ENCODE measurements at regions not wholly inside any gene's neighbourhood (a gene's known extent, or its start where the extent isn't known, plus 50 kb on each side); places are given as distances from the start of the nearest gene placed in this dataset.

DNA sequence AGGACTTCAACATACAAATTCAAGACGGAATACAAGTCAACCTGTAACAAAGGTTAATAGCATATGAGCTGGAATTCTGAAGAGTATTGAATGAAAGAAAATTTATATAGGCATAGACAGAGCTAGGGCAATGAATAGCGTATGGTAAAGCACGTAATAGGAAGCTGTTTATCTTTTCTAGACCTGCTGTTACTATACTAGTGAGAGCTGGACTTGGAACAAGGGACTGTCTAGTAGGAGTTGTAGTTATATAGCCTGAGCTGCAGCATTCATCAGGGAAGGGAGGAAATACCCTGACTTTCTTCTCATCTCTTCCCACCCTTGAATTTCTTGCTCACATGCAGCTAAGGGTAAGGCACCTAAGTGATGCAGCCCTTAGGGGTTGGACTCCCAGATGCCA lies 67.5 kb upstream of the PRLR start:
- Histone ChIP-seq H3K4me3 (ENCODE audit: insufficient read depth, low read depth, low read length, poor library complexity, severe bottlenecking) (no peak overlapping the region), H3K36me3 (ENCODE audit: control insufficient read depth, insufficient read depth, low read length) (no peaks in the 10 kb centered on the region), H3K4me1 (ENCODE audit: control insufficient read depth, insufficient read depth, low read length, poor library complexity, severe bottlenecking) (no peaks in the 10 kb centered on the region), H3K9me3 (ENCODE audit: control insufficient read depth, low read length) (no peaks in the 10 kb centered on the region), H3K27ac (ENCODE audit: insufficient read depth, low read length, poor library complexity, severe bottlenecking) (no peak overlapping the region), H3K27me3 (replicated peaks; ENCODE audit: control insufficient read depth, insufficient read depth, low read length, poor library complexity, severe bottlenecking) (no peaks in the 10 kb centered on the region)
- DNase-seq = no peak

DNA sequence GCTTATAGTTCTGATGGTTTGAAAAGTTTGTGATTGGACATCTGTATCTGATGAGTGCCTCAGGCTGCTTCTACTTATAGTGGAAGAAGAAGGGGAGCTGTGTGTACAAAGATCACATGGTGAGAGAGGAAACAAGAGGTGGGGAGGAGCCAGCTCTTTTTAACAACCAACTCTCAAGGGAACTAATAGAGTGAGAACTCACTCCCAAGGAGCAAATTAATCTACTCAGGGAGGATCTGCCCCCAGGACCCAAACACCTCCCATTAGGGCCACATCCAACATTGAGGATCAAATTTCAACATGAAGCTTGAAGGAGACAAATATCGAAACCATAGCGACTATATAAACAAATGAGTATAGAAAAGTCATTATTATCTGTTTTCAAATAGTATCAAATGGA lies 64.7 kb upstream of the PRLR start:
- H3K36me3 ChIP-seq (ENCODE audit: control insufficient read depth, insufficient read depth, low read length) = no peaks in the 10 kb centered on the region
- no peak overlapping the region for H3K4me3 ChIP-seq (ENCODE audit: insufficient read depth, low read depth, low read length, poor library complexity, severe bottlenecking)
- no peaks in the 10 kb centered on the region for H3K27me3 ChIP-seq (replicated peaks; ENCODE audit: control insufficient read depth, insufficient read depth, low read length, poor library complexity, severe bottlenecking)
- H3K27ac ChIP-seq (ENCODE audit: insufficient read depth, low read length, poor library complexity, severe bottlenecking) = no peak overlapping the region
- no peaks in the 10 kb centered on the region for H3K9me3 ChIP-seq (ENCODE audit: control insufficient read depth, low read length)
- DNase-seq = no peak
- H3K4me1 ChIP-seq (ENCODE audit: control insufficient read depth, insufficient read depth, low read length, poor library complexity, severe bottlenecking) = no peaks in the 10 kb centered on the region

DNA sequence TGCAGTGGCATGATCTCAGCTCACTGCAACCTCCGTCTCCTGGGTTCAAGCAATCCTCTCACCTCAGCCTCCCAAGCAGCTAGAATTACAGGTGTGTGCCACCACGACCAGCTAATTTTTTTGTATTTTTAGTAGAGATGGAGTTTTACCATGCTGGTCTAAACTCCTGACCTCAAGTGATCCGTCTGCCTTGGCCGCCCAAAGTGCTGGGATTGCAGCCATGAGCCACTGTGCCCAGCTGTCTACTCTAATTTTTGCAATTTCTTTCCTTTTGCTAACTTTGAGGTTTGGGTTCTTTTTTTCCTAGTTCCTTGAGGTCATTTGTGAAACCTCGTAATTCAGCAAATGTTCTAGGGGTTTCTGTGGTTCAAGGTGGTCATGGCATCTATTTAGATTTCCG lies 63.7 kb upstream of the PRLR start:
- Histone ChIP-seq H3K4me1 (ENCODE audit: control insufficient read depth, insufficient read depth, low read length, poor library complexity, severe bottlenecking) (no peaks in the 10 kb centered on the region), H3K27me3 (replicated peaks; ENCODE audit: control insufficient read depth, insufficient read depth, low read length, poor library complexity, severe bottlenecking) (no peaks in the 10 kb centered on the region), H3K36me3 (ENCODE audit: control insufficient read depth, insufficient read depth, low read length) (no peaks in the 10 kb centered on the region), H3K9me3 (ENCODE audit: control insufficient read depth, low read length) (no peaks in the 10 kb centered on the region), H3K4me3 (ENCODE audit: insufficient read depth, low read depth, low read length, poor library complexity, severe bottlenecking) (no peak overlapping the region), H3K27ac (ENCODE audit: insufficient read depth, low read length, poor library complexity, severe bottlenecking) (no peak overlapping the region)
- DNase-seq = no peak

- Histone ChIP-seq H3K4me3 (ENCODE audit: insufficient read depth, low read depth, low read length, poor library complexity, severe bottlenecking) (no peak overlapping the region), H3K4me1 (ENCODE audit: control insufficient read depth, insufficient read depth, low read length, poor library complexity, severe bottlenecking) (no peaks in the 10 kb centered on the region), H3K36me3 (ENCODE audit: control insufficient read depth, insufficient read depth, low read length) (no peaks in the 10 kb centered on the region), H3K27ac (ENCODE audit: insufficient read depth, low read length, poor library complexity, severe bottlenecking) (no peak overlapping the region), H3K9me3 (ENCODE audit: control insufficient read depth, low read length) (no peaks in the 10 kb centered on the region), H3K27me3 (replicated peaks; ENCODE audit: control insufficient read depth, insufficient read depth, low read length, poor library complexity, severe bottlenecking) (no peaks in the 10 kb centered on the region)
- no peak for DNase-seq
These were observed 55.1 kb upstream of the PRLR start for GRCh38 chr5:35285435-35285834.

DNA sequence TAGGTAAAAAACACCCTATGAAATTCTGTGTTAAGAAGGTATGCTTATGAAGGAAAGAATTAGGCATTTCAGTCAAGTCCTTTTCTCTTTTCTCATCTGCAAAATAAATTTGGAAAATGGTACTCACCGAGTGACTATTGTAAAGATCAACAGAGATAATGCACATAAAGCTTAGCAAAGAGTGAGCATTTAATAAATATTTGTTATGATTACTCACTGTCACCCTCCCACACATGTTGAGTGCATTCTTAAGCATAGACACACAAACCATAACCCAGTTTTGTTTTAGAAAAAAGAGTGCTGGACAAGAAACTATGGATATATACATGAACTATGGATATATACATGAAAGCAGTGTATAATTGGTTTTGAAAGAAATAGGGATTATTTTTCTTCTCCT lies 54.7 kb upstream of the PRLR start:
- H3K9me3 ChIP-seq (ENCODE audit: control insufficient read depth, low read length) = no peaks in the 10 kb centered on the region
- no peak for DNase-seq
- H3K36me3 ChIP-seq (ENCODE audit: control insufficient read depth, insufficient read depth, low read length) = no peaks in the 10 kb centered on the region
- H3K27me3 ChIP-seq (replicated peaks; ENCODE audit: control insufficient read depth, insufficient read depth, low read length, poor library complexity, severe bottlenecking) = no peaks in the 10 kb centered on the region
- no peaks in the 10 kb centered on the region for H3K4me1 ChIP-seq (ENCODE audit: control insufficient read depth, insufficient read depth, low read length, poor library complexity, severe bottlenecking)
- no peak overlapping the region for H3K4me3 ChIP-seq (ENCODE audit: insufficient read depth, low read depth, low read length, poor library complexity, severe bottlenecking)
- H3K27ac ChIP-seq (ENCODE audit: insufficient read depth, low read length, poor library complexity, severe bottlenecking) = no peak overlapping the region

DNA sequence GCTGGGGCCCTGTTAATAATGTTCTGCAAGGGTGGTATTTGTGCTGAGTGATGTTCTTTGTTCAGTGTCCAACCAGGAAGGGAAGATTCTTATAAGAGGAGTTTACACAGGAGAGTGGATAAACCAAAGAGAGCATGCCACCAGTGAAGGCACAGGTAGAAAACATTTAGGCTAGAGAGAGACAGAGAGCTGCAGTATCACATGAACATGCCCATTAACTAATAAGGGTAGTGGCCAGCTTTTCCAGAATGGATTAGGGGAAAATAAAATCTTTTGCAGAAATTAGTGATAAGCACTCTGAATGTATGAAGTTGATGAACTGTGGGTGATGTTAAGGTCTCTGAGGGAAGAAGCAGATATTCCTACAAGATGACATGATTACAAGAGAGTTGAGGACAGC lies 54.1 kb upstream of the PRLR start:
- DNase-seq = no peak
- Histone ChIP-seq H3K27ac (ENCODE audit: insufficient read depth, low read length, poor library complexity, severe bottlenecking) (no peak overlapping the region), H3K27me3 (replicated peaks; ENCODE audit: control insufficient read depth, insufficient read depth, low read length, poor library complexity, severe bottlenecking) (no peaks in the 10 kb centered on the region), H3K4me1 (ENCODE audit: control insufficient read depth, insufficient read depth, low read length, poor library complexity, severe bottlenecking) (no peaks in the 10 kb centered on the region), H3K36me3 (ENCODE audit: control insufficient read depth, insufficient read depth, low read length) (no peaks in the 10 kb centered on the region), H3K4me3 (ENCODE audit: insufficient read depth, low read depth, low read length, poor library complexity, severe bottlenecking) (no peak overlapping the region), H3K9me3 (ENCODE audit: control insufficient read depth, low read length) (no peaks in the 10 kb centered on the region)

DNA sequence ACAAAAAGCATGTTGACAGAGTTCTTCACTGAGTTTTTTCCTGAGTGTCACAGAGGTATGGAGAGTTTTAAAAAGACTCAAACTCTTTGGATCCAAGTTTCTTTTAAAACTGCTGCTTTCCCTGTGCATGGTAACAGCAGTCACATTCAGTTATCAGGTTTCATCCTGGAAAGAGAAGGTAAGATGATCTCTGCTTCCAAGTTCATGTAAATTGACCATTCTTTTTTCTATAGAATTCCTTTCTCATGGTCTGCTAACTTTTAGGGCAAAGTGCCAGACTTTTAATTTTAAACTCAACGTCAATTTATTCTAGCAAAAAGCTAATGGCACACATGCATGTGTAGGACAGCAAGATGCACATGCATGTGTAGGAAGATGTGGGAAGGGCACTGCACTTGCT lies 52.5 kb upstream of the PRLR start:
- Histone ChIP-seq H3K27me3 (replicated peaks; ENCODE audit: control insufficient read depth, insufficient read depth, low read length, poor library complexity, severe bottlenecking) (no peaks in the 10 kb centered on the region), H3K9me3 (ENCODE audit: control insufficient read depth, low read length) (no peaks in the 10 kb centered on the region), H3K27ac (ENCODE audit: insufficient read depth, low read length, poor library complexity, severe bottlenecking) (no peak overlapping the region), H3K36me3 (ENCODE audit: control insufficient read depth, insufficient read depth, low read length) (no peaks in the 10 kb centered on the region), H3K4me1 (ENCODE audit: control insufficient read depth, insufficient read depth, low read length, poor library complexity, severe bottlenecking) (no peaks in the 10 kb centered on the region), H3K4me3 (ENCODE audit: insufficient read depth, low read depth, low read length, poor library complexity, severe bottlenecking) (no peak overlapping the region)
- DNase-seq = no peak

GRCh38 chr5:35281613-35282012 lies 51.3 kb upstream of the PRLR start:
- Histone ChIP-seq H3K9me3 (ENCODE audit: control insufficient read depth, low read length) (no peaks in the 10 kb centered on the region), H3K4me3 (ENCODE audit: insufficient read depth, low read depth, low read length, poor library complexity, severe bottlenecking) (no peak overlapping the region), H3K36me3 (ENCODE audit: control insufficient read depth, insufficient read depth, low read length) (no peaks in the 10 kb centered on the region), H3K27ac (ENCODE audit: insufficient read depth, low read length, poor library complexity, severe bottlenecking) (no peak overlapping the region), H3K4me1 (ENCODE audit: control insufficient read depth, insufficient read depth, low read length, poor library complexity, severe bottlenecking) (no peaks in the 10 kb centered on the region), H3K27me3 (replicated peaks; ENCODE audit: control insufficient read depth, insufficient read depth, low read length, poor library complexity, severe bottlenecking) (no peaks in the 10 kb centered on the region)
- DNase-seq = no peak
